22Rv1 (cell line): ENCODE measurements at regions not wholly inside any gene's neighbourhood (a gene's known extent, or its start where the extent isn't known, plus 50 kb on each side); places are given as distances from the start of the nearest gene placed in this dataset.

Experiments
- H3K27ac ChIP-seq: fragments of 450-650 bp; 2 replicates; pipeline ENCODE4 v1.5.1; 2017
- CTCF ChIP-seq: fragments of 450-650 bp; IDR thresholded peaks from 2 replicates; pipeline ENCODE4 v1.5.1; 2017; ENCODE audit warnings: mild to moderate bottlenecking
- ZFX ChIP-seq: fragments of 450-650 bp; IDR thresholded peaks from 2 replicates; pipeline ENCODE4 v1.6.1; 2017; ENCODE audit warnings: antibody characterized with exemption, borderline replicate concordance

DNA sequence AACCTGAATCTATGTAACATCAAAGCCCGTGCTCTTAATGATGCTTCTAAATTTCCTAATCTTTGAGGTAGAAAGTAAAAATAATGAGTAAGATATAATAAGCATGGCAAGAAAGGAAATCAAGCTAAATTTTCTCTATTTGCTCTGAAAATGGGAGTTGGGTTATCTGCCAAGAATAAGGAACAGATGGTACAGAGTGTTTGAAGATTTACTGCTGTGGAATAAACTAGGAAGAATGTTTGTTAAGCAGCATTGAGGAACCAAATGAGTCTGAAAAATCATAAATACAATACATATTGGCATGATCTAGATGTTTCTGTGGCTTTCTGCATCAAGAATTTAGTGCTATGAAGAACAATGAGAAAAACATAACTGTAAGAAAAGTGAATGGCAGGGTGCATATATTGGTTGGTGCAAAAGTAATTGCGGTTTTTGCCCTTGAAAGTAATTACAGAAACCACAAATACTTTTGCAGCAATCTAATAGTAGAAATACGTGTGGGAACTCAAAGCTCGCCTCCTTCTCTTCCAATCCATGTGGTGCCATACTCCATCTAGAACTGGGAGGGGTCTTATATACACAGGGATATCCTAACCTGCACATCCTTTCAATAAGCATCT lies 87.6 kb downstream of the SUCNR1 start:
- H3K27ac ChIP-seq = no peak overlapping the region
- TF ChIP-seq CTCF = no peak
- no peak for TF ChIP-seq ZFX

GRCh38 chr3:151962352-151962751 lies 88.9 kb downstream of the SUCNR1 start:
- TF ChIP-seq CTCF = no peak
- no peak for TF ChIP-seq ZFX
- no peak overlapping the region for H3K27ac ChIP-seq

- TF ChIP-seq ZFX = no peak
- no peak for TF ChIP-seq CTCF
- no peak overlapping the region for H3K27ac ChIP-seq
Observed at GRCh38 chr3:151962912-151963311, 89.5 kb downstream of the SUCNR1 start.

- no peak for TF ChIP-seq CTCF
- TF ChIP-seq ZFX = no peak
- no peak overlapping the region for H3K27ac ChIP-seq
Observed at GRCh38 chr3:151964743-151965142, 91.3 kb downstream of the SUCNR1 start.

DNA sequence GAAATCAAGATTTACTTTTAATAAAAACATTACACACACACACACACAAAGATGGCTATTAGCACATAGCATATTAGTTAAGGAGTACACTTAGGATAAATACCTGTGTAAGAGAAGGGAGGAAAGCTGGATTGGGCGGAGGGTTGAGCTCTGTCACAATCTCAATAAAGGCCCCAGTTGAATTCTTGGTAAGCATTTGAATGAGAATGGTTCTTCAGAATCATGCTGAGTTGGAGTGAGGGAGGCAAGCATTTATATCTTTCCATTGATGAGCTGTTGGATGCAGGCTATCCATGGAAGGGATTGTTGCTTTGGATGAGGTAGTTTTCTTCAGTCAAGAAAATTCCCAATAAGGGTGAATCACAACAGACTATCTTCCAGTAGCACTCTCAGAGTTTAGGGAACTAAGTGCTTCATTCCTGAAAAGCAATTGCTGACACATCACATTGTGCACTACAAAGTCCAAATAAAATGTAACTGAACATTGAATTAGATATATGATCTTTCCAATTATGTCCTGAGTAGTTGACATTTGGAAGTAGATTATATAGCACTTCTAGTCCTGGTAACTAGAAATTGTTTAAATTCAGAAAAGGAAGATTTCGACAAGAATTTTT lies 95.7 kb downstream of the SUCNR1 start:
- no peak overlapping the region for H3K27ac ChIP-seq
- no peak for TF ChIP-seq CTCF
- no peak for TF ChIP-seq ZFX

DNA sequence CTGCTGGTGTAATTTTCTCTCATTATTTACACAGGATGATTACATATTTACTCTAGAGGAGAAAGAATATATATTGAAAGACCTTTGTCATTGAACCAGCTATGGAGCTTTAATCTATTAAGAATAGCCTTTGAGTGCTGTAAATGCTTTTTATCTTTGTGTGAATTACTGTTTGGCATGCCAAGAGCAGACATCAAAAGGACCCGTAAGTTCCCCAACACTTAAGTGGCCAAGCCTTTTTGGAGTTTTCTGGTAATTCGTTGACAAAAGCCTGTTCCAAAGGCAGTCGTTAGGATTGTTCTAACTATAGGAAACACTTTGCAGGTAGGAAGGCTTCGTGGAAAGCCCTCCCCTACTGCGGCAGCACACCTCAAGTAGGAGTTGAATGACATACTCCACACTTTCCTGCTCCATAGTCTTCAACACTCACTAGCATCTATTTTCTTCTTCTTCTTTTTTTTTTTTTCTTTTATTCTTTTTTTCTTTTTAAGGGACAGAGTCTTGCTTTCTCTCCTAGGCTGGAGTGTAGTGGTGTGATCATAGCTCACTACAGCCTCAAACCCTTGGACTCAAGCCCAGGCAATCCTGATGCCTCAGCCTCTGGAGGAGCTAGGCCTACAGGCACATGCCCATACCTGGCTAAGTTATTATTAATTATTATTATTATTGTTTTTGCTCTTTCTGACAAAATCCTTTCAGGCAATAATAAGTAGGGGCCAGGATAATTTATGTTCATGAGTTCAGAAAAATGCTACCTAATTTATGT lies 98.6 kb downstream of the SUCNR1 start:
- TF ChIP-seq CTCF (no peak), ZFX (no peak)
- peak overlapping the region; percentile 55 for H3K27ac ChIP-seq

- no peak overlapping the region for H3K27ac ChIP-seq
- TF ChIP-seq ZFX (no peak), CTCF (no peak)
Observed at GRCh38 chr3:151974067-151974466, 100.6 kb downstream of the SUCNR1 start.
